ENCODE measurements at regions not wholly inside any gene's neighbourhood (a gene's known extent, or its start where the extent isn't known, plus 50 kb on each side); places are given as distances from the start of the nearest gene placed in this dataset.

- TF ChIP-seq CTCF (IDR thresholded peaks at IDR 0.05; ENCODE audit: low read depth, low read length, missing input control) (no peak), MAX (IDR thresholded peaks at IDR 0.05) (no peak), GABPA (IDR thresholded peaks at IDR 0.05 in 1 of 2, conservative IDR thresholded peaks at IDR 0.05 in 1 of 2) (no peak), RAD21 (IDR thresholded peaks at IDR 0.05) (no peak)
Observed at GRCh38 chr12:96085475-96085874, 50.1 kb upstream of the LTA4H start.
